GM19467 (cell line): ENCODE measurements at regions not wholly inside any gene's neighbourhood (a gene's known extent, or its start where the extent isn't known, plus 50 kb on each side); places are given as distances from the start of the nearest gene placed in this dataset.
A peak's percentile ranks its signal among the peaks of the same experiment; 100 is the strongest.

ENCODE experiments used
- ATAC-seq: cut with Tn5 transposase; IDR thresholded peaks from one replicate; pipeline ENCODE4 v1.9.1; 2021; ENCODE audit warnings: mild to moderate bottlenecking, moderate library complexity; ENCODE audit not compliant: unreplicated experiment

DNA sequence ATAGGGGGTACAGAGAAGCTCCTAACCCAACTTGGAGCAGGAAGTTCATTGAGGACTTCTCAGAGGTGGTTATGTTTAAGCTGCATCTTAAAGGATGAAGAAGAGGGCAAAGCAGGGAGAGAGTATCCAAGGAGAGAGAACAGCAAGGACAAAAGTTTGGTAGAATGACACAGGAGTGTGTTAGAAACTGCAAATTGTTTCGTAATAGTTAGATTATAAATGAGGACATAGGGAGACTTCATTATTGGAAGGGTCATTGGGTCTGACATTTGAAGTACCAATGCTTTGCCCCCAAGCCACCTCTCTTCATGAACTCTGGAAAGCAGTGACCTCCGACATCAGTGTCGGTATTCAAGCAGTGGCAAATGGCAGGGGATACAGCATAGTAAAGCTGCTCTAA lies 209.6 kb upstream of the JUN start:
- no peak for ATAC-seq

DNA sequence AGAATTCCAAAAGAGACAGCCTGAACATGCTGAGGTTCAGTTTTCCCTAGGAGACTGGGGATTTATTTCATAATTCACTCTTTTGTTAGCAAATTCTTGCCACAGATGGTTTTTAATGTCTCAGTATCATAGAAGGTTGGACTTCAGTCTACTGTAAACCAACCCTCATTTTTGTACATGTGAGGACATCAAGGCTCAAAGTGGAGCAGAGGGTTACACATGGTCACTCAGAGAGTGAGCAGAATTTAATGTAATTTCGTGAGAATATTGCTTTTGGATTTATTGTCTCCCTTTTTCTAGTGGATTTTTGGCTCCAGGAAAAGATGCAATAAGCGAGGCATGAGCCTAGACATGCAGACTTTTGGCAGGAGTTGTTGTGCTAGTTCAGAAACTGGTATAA lies 210.8 kb upstream of the JUN start:
- ATAC-seq = no peak

DNA sequence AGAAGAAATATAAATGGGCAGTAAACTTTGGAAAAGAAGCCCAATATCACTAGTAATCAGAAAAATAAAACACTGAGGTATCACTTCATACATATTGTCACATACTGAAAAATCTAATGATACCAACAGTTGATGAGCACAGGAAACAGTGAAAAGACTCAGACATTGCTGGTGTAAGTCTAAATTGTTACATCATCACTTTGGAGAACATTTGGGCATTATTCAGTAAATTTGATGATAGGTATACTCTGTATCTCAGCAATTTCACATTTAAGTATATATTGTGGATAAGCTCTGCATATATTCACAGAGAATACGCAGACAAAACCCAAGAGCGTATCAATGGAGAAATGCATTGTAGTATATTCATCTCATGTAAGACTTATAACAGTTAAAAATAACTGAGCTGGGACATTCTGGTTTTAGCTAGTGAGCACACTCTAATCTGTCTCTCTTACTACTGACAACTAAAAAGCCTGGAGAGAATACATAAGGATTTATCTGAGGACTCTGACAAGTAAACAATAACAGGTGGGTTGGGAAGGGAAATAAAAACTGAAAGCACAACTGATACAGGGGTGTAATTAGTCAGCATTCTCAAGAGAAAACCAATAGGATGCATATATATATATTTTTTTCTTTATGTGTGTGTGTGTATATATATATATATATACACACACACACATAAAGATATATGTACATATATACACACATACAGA lies 212.7 kb upstream of the JUN start:
- peak; percentile 72 for ATAC-seq

DNA sequence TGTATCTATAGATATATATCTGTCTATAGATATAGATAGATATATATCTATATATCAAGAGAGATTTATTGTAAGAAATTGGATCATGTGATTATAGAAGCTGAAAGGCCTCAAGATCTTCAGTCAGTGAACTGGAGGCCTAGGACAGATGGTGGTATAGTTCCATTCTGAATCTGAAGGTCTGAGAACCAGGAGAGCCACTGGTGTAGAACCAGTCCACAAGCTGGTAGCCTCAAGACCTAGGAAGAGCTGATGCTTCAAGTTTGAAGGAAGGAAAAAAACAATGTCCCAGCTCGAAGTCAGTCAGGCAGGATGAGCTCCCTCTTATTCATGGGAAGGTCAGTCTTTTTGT lies 213.2 kb upstream of the JUN start:
- ATAC-seq = peak; percentile 37

DNA sequence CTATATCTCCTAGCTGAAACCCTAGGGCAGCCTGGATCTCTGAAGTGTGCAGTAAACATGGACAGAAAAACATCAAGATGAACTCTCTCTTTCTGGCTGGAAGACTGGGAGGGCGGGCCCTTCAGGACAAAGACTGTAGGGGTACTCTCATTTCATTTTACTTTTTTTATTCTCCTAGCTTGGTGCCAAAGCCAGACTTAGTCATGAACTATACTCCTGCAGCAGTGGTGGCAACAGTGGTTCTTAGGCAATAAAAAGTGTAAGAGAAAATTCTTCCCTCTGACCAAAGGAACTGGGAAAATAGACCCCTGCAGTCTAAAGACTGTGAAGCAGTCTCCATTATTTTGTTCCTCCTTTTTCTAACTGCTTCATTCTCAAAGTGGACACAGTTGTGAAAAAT lies 213.8 kb upstream of the JUN start:
- no peak for ATAC-seq

DNA sequence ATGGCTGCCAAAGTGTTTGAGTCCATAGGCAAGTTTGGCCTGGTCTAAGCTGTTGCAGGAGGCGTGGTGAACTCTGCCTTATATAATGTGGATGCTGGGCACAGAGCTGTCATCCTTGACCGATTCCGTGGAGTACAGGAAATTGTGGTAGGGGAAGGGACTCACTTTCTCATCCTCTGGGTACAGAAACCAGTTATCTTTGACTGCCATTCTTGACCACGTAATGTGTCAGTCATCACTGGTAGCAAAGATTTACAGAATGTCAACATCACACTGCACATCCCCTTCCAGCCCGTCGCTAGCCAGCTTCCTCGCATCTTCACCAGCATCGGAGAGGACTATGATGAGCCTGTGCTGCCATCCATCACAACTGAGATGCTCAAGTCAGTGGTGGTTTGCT lies 215.8 kb upstream of the JUN start:
- no peak for ATAC-seq

DNA sequence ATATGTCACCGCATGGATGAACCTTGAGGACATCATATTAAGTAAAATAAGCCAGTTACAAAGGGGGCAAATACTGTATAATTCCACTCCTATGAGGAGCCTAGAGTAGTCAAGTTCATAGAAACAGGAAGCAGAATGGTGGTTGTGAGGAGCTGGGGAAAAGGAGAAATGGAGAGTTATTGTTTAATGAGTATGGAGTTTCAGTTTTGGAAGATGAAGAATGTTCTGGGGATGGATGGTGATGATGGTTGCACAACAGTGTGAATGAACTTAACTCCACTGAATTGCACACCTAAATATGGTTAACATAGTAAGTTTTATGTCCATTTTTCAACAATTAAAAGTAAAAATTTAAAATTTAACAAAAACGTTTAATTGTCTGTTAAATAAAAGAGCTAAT lies 220.9 kb upstream of the JUN start:
- no peak for ATAC-seq

DNA sequence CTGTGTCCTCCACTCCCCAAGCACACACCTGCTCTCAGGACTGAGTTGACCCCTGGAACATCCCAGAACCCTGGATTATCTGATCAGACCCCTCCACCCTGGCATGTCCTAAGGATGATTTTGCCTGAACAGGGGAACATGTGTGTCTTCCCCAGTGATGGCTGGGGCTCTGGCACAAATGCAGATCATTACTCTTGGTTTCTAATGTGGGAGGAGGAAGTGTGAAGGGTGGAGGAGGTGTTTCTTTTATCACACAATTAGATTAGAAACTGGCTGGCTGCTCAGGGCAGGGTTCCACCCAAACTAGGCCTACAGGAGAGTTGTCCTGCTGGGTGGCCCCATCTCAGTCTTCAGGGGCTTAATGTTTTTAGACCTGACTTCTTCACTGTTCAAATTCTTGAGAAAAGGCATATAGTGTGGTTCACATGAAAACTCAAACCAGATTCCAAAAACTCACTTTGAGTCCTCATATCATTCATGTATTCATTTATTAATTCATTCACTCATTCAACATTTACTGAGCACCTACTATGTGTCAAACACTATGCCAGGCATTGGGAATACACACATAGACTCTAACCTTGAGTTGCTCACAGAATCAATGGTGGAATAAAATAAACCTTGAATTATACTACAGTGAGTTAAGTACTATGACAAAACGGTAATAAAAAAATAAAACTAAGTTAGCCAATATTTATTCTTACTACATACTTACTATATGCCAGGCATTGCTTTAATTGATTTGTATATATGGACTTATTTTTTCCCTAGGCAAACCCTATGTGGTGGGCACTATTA lies 221.8 kb upstream of the JUN start:
- ATAC-seq = peak; percentile 48

DNA sequence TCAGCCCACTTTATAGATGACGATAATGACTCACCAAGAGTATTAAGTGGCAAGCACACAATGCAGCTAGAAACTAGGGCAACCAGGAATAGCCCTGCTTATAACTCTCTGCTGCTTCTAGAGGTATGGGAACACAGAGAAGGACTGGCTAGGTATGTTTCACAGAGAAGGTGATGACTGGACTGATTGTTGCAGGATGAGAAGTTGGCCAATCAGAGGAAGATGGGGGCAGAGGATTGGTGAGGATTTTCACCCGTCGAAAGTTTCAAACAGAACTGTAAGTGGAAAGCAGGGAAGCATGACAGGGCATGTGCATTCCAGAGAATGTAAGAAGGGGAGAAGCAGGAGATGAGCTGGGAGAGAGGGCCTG lies 222.4 kb upstream of the JUN start:
- ATAC-seq = no peak

DNA sequence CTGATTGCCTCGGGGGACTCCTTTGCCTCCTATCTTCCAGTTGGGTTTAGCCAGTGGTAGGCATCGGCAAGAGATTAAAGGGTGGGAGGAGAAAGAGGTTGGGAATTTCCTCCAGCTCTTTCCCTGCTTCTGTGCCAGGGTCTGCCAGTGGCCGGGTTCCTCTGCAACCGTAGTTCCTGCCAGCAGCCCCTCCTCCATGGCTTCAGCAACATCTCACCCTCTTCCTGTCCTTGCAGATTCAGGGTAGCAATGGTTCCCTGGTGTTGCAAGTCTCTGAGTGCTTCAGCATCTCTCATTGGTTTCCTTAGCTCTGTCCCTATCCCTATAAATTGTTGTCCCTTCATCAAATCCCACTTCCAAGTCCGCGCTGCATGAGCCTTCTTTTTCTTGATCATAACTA lies 223.1 kb upstream of the JUN start:
- ATAC-seq = no peak

DNA sequence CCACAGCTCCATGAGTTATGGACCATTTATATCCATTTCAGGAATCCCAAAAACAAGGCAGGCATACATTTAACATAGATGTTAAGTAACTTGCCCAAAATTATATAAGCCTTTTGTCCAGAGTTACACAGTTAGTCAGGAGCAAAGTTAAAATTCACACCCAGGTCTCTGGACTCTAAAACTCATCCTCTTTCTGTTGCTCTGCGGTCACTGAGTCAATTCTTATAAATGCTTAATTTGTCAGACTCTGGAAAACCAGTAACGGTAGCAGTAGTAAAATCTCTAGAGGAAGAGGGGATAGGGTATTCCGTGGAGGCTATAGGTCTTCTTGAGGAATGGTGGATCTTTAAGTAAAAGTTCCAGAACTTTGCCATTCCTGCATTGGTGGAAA lies 223.6 kb upstream of the JUN start:
- ATAC-seq = no peak

DNA sequence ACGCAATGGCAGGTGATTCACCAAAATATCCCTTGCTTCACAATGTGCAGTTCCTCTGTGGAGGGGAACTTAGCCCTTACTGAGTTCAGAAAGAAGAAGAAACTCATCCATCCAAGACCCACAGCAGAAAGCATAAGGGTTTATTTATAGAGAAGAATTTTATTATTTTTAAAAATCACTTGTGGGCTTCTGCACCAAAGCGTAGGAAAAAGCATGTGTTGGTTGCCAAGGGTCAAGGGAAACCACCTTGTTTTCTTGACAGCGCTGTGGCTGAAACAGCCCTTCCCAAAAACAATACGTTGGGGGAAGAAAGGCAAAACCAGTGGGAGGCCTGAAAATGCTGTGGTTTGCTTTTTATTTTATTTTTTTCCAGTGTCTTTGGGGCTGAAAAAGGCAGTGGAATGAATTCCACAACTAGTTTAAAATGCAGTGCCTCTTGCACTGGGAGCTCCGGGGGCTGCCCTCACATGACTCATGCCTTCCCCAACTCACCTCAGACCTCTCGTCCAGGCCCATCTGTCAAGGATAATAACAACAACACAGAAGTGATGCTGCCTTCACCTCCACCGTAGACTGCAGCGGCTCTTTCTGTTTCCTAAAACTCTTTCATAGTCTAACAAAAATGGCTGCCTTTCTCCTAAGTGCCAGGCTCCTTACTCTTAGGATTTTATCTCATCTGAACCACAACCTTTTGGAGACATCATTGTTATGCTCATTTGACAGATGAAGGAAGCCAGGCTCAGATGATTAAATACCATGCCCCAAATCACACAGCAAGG lies 224.2 kb upstream of the JUN start:
- ATAC-seq = no peak

DNA sequence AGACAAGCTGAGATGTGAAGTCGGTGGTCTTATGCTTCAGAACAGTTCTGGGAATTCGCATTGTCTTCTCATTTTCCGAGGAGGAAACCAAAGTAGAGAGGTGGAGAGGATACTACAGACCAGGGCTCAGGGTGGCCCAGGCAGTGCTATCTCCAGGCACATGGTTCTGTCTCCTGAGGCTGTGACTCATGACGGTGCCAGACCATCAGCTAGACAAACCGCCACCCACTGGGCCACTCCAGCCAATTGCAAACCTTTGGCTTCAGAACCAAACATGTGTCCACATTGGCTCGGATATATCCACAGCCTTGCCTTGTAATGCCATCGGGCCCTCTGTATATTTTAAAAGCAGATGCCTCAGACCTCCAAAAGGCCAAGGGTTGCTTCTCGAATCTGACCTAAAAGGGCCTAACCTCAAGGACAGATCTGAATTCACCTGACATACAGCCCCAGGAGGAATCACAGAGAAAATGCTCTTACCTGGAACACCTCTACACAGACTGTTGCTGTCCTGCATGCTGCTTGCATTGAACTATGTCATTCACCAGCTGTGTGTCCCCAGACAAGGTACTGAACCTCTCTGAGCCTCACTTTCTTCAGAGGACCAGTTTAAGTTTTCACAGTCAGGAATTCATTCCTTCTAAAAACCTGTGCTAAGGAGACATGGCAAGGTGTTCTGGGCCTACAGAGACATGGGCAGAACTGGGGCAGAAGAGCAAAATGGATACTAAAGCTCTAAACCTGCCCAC lies 224.9 kb upstream of the JUN start:
- ATAC-seq = no peak

DNA sequence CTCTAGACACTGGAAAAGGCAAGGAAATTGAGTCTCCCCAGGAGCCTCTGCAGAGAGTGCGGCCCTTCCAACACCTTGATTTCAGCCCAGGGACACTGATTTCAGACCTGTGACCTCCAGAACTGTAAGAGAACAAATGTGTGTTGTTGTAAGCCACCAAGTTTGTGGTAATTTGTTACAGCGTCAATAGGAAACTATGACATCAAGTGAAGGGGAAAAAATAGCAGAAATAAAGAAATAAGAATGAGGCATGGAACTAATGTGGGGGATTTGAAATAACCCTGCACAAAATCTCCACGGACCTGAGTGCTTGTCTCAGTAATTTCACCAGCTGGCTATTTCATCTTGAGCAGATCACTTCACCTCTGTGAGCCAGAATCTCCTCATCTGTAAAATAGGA lies 227.8 kb upstream of the JUN start:
- ATAC-seq = no peak

DNA sequence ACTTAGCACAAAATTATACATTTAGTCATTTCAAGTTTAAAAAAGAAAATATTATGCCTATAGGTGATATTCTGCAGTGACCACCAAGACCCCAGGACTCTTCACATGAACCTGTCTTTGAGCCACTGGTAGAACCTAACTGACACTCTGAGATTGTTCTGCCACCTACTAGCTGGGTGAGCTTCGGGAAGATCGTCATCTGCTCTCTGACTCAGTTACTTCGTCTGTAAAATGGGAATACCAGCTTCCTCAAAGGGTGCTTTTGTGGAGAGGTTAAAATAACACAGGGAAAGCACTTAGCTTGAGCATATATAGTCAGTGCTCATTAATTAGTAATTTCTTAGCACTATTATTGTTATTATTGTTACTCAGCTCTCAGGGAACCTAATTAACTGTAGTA lies 228.5 kb upstream of the JUN start:
- no peak for ATAC-seq

DNA sequence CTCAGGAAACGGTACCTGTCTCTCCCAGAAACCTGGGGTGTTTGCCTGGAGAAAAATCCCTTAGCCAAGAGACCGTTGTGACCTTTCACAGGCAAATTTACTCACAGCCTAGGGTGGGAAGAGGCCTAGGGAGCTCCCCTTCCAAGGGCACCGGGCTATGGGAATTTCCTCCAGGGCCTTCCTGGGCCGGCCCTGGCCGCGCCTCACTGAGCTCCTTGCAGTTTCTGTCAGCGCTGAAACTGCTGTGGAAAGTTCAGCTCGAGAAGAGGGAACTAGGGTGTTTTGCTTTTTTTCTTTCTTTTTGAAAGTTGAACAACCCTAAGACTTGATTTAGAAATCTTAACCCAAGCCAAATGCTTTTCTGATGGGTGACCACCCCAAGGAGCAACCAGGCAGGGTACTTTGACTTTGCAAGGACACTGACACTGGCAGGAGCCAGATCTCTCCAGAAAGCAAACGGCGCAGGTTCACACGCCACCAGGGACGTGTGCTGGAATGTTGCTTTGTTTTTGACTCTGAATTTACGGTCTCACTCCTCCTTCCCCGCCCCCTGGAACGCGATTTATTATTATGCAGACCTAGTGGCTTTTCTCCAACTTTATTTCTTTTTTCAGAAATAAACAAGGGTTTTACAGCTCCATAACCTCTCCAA lies 229.6 kb upstream of the JUN start:
- ATAC-seq = peak; percentile 55

DNA sequence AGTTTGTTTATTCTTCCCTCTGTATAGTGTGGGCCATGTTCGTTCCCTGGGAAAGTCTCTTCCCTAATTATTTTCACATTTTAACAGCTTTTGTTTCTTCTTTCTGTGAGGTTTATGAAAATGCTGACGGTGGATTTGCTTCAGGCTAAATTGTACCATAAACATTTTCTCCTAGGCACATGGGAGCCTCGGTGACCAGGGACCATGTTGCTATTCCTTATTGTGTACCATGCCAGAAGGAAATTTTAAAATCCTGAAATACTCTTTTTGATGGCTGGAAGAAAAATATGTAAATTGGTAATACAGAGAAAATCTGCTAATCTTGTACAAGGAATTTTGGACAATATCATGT lies 230.1 kb upstream of the JUN start:
- no peak for ATAC-seq

DNA sequence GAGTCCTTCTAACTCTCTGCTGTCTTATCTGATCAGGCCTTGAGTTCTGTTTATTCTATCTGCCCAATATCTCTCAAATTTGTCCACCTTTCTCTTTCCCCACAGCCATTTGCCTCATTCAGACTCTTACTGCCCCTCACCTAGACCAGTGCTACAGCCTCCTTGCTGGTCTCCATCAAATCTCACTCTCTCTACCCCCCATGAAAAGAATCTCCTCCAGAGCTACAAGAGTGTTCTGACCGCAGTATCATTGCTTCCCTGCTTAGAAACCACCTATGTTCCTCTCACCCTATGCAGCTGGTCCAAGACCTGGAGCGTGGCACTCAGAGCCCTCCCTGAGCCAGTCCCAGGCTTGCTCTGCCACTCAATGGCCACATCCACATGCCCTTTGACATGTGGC lies 231.0 kb upstream of the JUN start:
- no peak for ATAC-seq

DNA sequence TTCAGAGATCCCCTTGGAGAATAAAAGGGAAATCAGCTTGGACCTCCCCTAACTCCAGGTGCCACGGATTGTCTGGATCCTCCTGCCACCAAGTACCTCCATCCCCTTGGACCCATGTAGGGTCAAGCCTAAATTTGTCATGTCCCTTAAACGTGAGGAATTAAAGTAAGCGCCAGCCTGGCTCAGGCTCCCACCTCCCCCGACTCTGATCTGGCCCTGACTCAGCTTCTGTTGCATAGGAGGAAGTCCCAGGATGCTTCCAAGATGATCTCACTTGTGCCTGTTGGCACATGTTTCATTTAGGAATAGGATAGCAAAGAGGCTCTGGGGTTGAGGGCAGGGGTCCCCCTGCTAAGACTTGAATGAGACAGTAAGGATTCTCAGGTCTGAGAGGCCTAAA lies 231.9 kb upstream of the JUN start:
- ATAC-seq = no peak

DNA sequence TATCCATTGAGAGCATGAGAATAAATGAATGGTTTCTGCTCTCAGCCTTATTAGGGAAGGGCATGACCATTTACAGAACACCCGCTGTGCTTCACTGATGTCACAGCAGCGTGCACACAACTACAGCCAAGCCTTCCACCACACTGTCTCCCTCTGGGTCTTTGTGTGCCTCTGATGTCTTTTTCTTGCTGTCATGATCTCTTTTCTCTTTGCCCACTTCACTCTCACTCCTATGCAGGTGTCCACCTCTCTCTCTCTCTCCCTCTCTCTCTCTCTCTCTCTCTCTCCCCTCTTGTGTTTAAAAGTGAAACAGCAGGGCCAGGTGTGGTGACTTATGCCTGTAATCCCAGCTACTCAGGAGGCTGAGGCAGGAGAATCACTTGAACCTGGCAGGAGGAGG lies 232.5 kb upstream of the JUN start:
- ATAC-seq = no peak
